OCI-LY3 (cell line): ENCODE measurements at regions not wholly inside any gene's neighbourhood (a gene's known extent, or its start where the extent isn't known, plus 50 kb on each side); places are given as distances from the start of the nearest gene placed in this dataset.
"Not testable (repeated sequence)": the region's sequence is repeated elsewhere in the genome, so short reads cannot be mapped to it uniquely, and the experiment has no call there.

Experiments
- H2AFZ ChIP-seq: fragments of 200-600, 300-600 bp; shearing (Covaris generic); 2 replicates; pipeline ENCODE4 v1.6.0; 2014; ENCODE audit warnings: antibody characterized with exemption, low read depth, low read length
- H3K27ac ChIP-seq: fragments of 200-600, 300-600 bp; sonication (generic); 2 replicates; pipeline ENCODE4 v1.5.1; 2014; ENCODE audit warnings: mild to moderate bottlenecking, low read length, moderate library complexity, mixed read lengths
- H3K27me3 ChIP-seq: fragments of 200-600, 300-600 bp; sonication (generic); 2 replicates; pipeline ENCODE4 v1.6.1; 2014; ENCODE audit warnings: low read depth, low read length, mixed read lengths
- H3K36me3 ChIP-seq: fragments of 200-600, 300-600 bp; sonication (generic); replicated peaks from 2 replicates; pipeline ENCODE3; 2014; ENCODE audit warnings: low read depth, low read length, mixed read lengths
- H3K4me1 ChIP-seq: fragments of 300-600, 200-600 bp; sonication (generic); 2 replicates; pipeline ENCODE4 v1.6.1; 2014; ENCODE audit warnings: low read length, mixed read lengths
- H3K4me2 ChIP-seq: fragments of 200-600, 300-600 bp; sonication (generic); 2 replicates; pipeline ENCODE4 v1.6.1; 2014; ENCODE audit warnings: low read length, mixed read lengths
- H3K4me3 ChIP-seq: fragments of 300-600, 200-600 bp; sonication (generic); 2 replicates; pipeline ENCODE4 v1.5.1; 2014; ENCODE audit warnings: antibody characterized with exemption, mild to moderate bottlenecking, low read length, moderate library complexity
- H3K79me2 ChIP-seq: fragments of 300-600, 200-600 bp; shearing (Covaris generic); 2 replicates; pipeline ENCODE4 v1.6.1; 2014; ENCODE audit warnings: mild to moderate bottlenecking, low read length, mixed read lengths
- H3K9ac ChIP-seq: fragments of 300-600, 200-600 bp; shearing (Covaris generic); 2 replicates; pipeline ENCODE4 v1.6.0; 2014; ENCODE audit warnings: mild to moderate bottlenecking, low read length, moderate library complexity
- H3K9me3 ChIP-seq: fragments of 200-600, 300-600 bp; shearing (Covaris generic); 2 replicates; pipeline ENCODE4 v1.6.1; 2014; ENCODE audit warnings: low read length, mixed read lengths; ENCODE audit not compliant: insufficient read depth
- H4K20me1 ChIP-seq: fragments of 200-600, 300-600 bp; sonication (generic); 2 replicates; pipeline ENCODE4 v1.6.1; 2016; ENCODE audit warnings: low read length, mixed read lengths; ENCODE audit not compliant: insufficient read depth
- EZH2phosphoT487 ChIP-seq: fragments of 200-600 bp; shearing (Covaris generic); IDR thresholded peaks from 2 replicates; pipeline ENCODE4 v1.6.1; 2018; ENCODE audit warnings: antibody characterized with exemption, mixed run types, low read depth
- TF ChIP-seq, protein P1 (sequence below): fragments of 200-600, 300-600 bp; sonication (generic); IDR thresholded peaks from 2 replicates; pipeline ENCODE4 v1.5.1; 2014; ENCODE audit warnings: antibody characterized with exemption, low read length, low read depth

GRCh38 chr13:46463719-46464118 lies 76.7 kb upstream of the RUBCNL start:
- TF ChIP-seq, protein P1, sequence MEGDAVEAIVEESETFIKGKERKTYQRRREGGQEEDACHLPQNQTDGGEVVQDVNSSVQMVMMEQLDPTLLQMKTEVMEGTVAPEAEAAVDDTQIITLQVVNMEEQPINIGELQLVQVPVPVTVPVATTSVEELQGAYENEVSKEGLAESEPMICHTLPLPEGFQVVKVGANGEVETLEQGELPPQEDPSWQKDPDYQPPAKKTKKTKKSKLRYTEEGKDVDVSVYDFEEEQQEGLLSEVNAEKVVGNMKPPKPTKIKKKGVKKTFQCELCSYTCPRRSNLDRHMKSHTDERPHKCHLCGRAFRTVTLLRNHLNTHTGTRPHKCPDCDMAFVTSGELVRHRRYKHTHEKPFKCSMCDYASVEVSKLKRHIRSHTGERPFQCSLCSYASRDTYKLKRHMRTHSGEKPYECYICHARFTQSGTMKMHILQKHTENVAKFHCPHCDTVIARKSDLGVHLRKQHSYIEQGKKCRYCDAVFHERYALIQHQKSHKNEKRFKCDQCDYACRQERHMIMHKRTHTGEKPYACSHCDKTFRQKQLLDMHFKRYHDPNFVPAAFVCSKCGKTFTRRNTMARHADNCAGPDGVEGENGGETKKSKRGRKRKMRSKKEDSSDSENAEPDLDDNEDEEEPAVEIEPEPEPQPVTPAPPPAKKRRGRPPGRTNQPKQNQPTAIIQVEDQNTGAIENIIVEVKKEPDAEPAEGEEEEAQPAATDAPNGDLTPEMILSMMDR, result no peak
- no peak for TF ChIP-seq EZH2phosphoT487
- Histone ChIP-seq H3K9me3 (no peaks in the 10 kb centered on the region), H3K27ac (no peak overlapping the region), H4K20me1 (no peaks in the 10 kb centered on the region), H3K27me3 (no peaks in the 10 kb centered on the region), H3K4me2 (no peak overlapping the region), H3K79me2 (no peaks in the 10 kb centered on the region), H3K4me3 (no peak overlapping the region), H3K4me1 (no peaks in the 10 kb centered on the region), H2AFZ (no peak overlapping the region), H3K9ac (no peak overlapping the region), H3K36me3 (no peaks in the 10 kb centered on the region)

GRCh38 chr13:46460223-46460622 lies 73.2 kb upstream of the RUBCNL start:
- H3K9ac ChIP-seq, H4K20me1 ChIP-seq, H3K36me3 ChIP-seq, H2AFZ ChIP-seq, H3K79me2 ChIP-seq, H3K4me2 ChIP-seq, H3K4me3 ChIP-seq, H3K27ac ChIP-seq, H3K9me3 ChIP-seq, H3K4me1 ChIP-seq, H3K27me3 ChIP-seq: not testable (repeated sequence)

- H3K9me3 ChIP-seq, H3K4me1 ChIP-seq, H3K36me3 ChIP-seq, H3K9ac ChIP-seq, H2AFZ ChIP-seq, H3K27me3 ChIP-seq, H3K4me2 ChIP-seq, H3K79me2 ChIP-seq, H3K27ac ChIP-seq, H3K4me3 ChIP-seq, H4K20me1 ChIP-seq: not testable (repeated sequence)
These were observed 70.2 kb upstream of the RUBCNL start for GRCh38 chr13:46457255-46457654.

DNA sequence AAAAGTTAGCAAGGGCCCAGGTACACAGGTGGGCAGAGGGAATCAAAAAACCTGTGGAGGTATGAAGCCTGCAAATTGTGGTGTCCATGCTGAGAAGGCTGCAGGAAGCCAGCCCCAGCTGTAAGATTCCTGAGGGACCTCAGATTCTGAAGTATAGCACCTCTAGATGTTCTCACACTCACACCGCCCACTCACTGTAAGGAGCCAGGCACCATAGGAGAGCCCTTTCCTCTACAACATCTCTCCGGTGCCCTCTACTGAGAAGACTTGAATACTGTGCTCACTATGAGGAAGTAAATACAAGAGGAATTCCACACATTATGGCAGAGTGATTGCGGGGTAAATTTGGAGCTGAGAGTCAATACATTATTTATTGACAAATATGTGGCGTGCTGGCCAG lies 68.9 kb upstream of the RUBCNL start:
- peak overlapping the region; percentile 50 for H3K4me2 ChIP-seq
- TF ChIP-seq, protein P1, result peak; percentile 57

GRCh38 chr13:46451145-46451544 lies 64.1 kb upstream of the RUBCNL start:
- H3K27me3 ChIP-seq, H3K27ac ChIP-seq, H4K20me1 ChIP-seq: not testable (repeated sequence)

More for the DNA sequence above, 68.9 kb upstream of the RUBCNL start:
- not testable (repeated sequence) for H2AFZ ChIP-seq, H3K36me3 ChIP-seq, H3K79me2 ChIP-seq, H3K9me3 ChIP-seq, H3K27me3 ChIP-seq, H3K4me1 ChIP-seq, H4K20me1 ChIP-seq
- peak overlapping the region; percentile 56 for H3K4me3 ChIP-seq
- H3K27ac ChIP-seq, result peak overlapping the region; percentile 49
- H3K9ac ChIP-seq, result peak overlapping the region; percentile 34; the same call in 1 of the 2 replicates

DNA sequence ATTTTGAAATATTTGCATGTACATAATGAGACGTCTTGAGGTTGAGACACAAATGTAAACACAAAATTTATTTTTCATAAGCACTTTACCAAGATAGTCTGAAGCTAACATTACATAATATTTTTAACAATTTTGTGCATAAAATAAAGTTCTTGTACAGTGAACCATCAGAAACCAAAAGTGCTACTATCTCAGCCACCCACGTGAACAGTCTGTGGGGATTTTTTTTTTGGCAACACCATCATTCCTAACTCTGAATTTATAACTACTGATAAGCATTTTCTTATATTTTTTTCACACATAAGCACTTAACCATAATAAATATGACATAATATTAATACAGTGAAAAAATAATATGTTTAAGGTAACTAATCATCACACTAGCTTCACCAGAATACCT lies 62.9 kb upstream of the RUBCNL start:
- H4K20me1 ChIP-seq, H3K27me3 ChIP-seq, H3K36me3 ChIP-seq, H3K79me2 ChIP-seq, H3K9me3 ChIP-seq: not testable (repeated sequence)
- Histone ChIP-seq H3K27ac (peak overlapping the region; percentile 44), H3K4me3 (peak overlapping the region; percentile 53), H2AFZ (peak overlapping the region; percentile 50; the same call in 1 of the 2 replicates), H3K4me1 (peaks cover 20% of the 10 kb centered on the region), H3K9ac (peak overlapping the region; percentile 37), H3K4me2 (peak overlapping the region; percentile 66)

More at GRCh38 chr13:46451145-46451544, 64.1 kb upstream of the RUBCNL start:
- not testable (repeated sequence) for H3K9ac ChIP-seq, H3K9me3 ChIP-seq, H3K4me3 ChIP-seq, H3K79me2 ChIP-seq, H2AFZ ChIP-seq, H3K4me2 ChIP-seq, H3K36me3 ChIP-seq
- peaks cover 22% of the 10 kb centered on the region for H3K4me1 ChIP-seq

DNA sequence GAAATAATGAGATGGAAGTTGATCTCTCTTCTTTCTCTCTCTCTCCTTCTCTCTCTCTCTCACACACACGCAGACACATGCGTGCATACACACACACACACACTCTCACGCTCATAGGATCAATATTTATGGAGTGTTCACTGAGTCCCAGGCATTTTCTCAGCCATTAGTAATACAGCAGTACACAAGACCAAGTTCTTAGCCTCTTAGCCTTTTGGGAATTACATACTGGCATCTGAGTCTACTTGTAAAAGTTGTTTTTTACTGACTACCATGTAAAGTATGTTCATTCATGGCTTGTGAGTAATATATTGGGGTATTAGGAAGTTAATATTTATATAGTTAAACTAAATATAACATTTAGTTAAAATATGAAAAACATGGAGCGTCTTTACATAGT lies 61.1 kb upstream of the RUBCNL start:
- H4K20me1 ChIP-seq, H3K4me2 ChIP-seq, H3K9ac ChIP-seq, H2AFZ ChIP-seq, H3K79me2 ChIP-seq, H3K27ac ChIP-seq, H3K36me3 ChIP-seq, H3K27me3 ChIP-seq, H3K9me3 ChIP-seq, H3K4me3 ChIP-seq: not testable (repeated sequence)
- H3K4me1 ChIP-seq, result peaks cover 16% of the 10 kb centered on the region

DNA sequence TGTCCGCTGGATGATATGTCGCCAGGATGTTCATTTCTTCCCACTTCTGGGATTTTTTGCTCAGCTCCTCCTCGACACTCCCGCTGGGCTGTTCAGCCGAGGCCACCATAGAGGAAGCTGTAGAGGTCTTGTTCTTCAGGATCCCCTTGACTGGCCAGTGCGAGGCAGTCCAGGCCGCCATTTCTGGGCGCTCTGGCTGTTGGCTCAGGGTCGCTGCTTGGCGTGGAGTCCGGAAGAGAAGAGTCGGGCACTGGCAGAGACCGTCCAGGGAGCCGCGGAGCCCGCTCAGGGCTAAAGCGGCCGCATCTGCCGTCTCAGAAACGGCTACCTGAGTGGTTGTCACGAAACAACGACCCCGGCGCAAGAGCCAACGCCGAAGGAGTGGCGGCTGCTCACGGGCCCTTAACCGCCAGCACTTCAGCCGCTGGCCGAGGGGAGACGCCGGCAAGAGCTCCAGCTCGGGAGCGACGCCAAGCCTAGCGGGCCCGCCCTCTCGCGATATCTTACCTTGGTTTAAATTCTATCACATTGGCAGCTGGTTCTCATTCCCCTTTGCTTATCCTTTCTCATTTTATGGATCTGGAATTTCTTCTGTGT lies 50.9 kb upstream of the RUBCNL start:
- not testable (repeated sequence) for H2AFZ ChIP-seq, H3K27me3 ChIP-seq, H3K9me3 ChIP-seq, H4K20me1 ChIP-seq, H3K79me2 ChIP-seq, H3K27ac ChIP-seq, H3K4me1 ChIP-seq, H3K4me2 ChIP-seq, H3K9ac ChIP-seq, H3K4me3 ChIP-seq, H3K36me3 ChIP-seq
